ENCODE measurements at regions not wholly inside any gene's neighbourhood (a gene's known extent, or its start where the extent isn't known, plus 50 kb on each side); places are given as distances from the start of the nearest gene placed in this dataset.

GRCh38 chr18:8520266-8520665 is 89.0 kb upstream of the RAB12 start:
- TF ChIP-seq CTCF (IDR thresholded peaks at IDR 0.05; ENCODE audit: insufficient read depth, low read length) (no peak), POLR2AphosphoS5 (IDR thresholded peaks at IDR 0.05; ENCODE audit: low read depth) (no peak)

All from HL-60 (cell line).